ENCODE measurements at regions not wholly inside any gene's neighbourhood (a gene's known extent, or its start where the extent isn't known, plus 50 kb on each side); places are given as distances from the start of the nearest gene placed in this dataset.

DNA sequence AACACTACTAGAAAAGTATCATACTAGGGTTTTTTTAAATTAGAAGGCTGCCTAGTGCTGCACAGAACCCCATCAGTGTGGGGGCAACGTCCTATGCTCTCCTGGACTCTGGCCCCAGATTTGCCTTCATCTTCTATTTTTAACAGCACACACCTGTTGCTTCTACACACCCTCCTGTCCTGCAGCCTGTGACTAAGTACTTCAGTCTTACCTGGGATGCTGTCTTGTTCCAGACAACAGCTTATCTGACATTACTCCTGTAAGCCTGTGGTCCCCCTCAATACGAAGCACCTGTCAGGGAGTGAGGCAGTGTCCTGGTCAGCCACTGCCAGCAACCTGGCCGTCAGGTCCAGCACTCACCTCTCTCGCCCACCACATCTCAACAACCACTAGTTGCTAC, 247.6 kb upstream of the PSMD7 start:
- no peaks in the 10 kb centered on the region for H3K36me3 ChIP-seq (ENCODE audit: insufficient read depth)
- no peak overlapping the region for H3K4me2 ChIP-seq
- ATAC-seq: no peak
- H3K4me1 Mint-ChIP-seq: no peaks in the 10 kb centered on the region
- no peak overlapping the region for H3K4me3 Mint-ChIP-seq
- H3K4me1 ChIP-seq (ENCODE audit: insufficient read depth): no peaks in the 10 kb centered on the region
- no peaks in the 10 kb centered on the region for H3K9me3 Mint-ChIP-seq
- H3K36me3 Mint-ChIP-seq (ENCODE audit: low read depth): no peaks in the 10 kb centered on the region
- TF ChIP-seq EZH2 (IDR thresholded peaks at IDR 0.05; ENCODE audit: low read depth, unreplicated experiment) (no peak), JUNB (IDR thresholded peaks at IDR 0.05; ENCODE audit: unreplicated experiment) (no peak), POLR2AphosphoS5 (IDR thresholded peaks at IDR 0.05; ENCODE audit: low read depth) (no peak), EZH2phosphoT487 (IDR thresholded peaks at IDR 0.05; ENCODE audit: unreplicated experiment) (no peak), ZNF331 (CRISPR knock-in tag; IDR thresholded peaks at IDR 0.05; ENCODE audit: low read depth) (no peak)
- H4K20me1 ChIP-seq (replicated peaks; ENCODE audit: insufficient read depth): no peaks in the 10 kb centered on the region
- no peak overlapping the region for H3K27ac ChIP-seq (ENCODE audit: low read depth)
- H3K4me3 ChIP-seq: no peak overlapping the region
- H3F3A ChIP-seq (replicated peaks; ENCODE audit: low read depth): no peaks in the 10 kb centered on the region
- no peaks in the 10 kb centered on the region for H3K79me2 ChIP-seq (replicated peaks; ENCODE audit: insufficient read depth)
- no peaks in the 10 kb centered on the region for H3K27me3 Mint-ChIP-seq (ENCODE audit: insufficient read depth, low read depth, poor library complexity)
- no peaks in the 10 kb centered on the region for H3K27me3 ChIP-seq (ENCODE audit: insufficient read depth)
- H3K27ac Mint-ChIP-seq: no peak overlapping the region; the same call in 1 of the 2 replicates
- no peak for DNase-seq (ENCODE audit: low spot score)
- H2AFZ ChIP-seq: no peak overlapping the region
- H3K9me2 ChIP-seq (ENCODE audit: insufficient read depth): no peaks in the 10 kb centered on the region

DNA sequence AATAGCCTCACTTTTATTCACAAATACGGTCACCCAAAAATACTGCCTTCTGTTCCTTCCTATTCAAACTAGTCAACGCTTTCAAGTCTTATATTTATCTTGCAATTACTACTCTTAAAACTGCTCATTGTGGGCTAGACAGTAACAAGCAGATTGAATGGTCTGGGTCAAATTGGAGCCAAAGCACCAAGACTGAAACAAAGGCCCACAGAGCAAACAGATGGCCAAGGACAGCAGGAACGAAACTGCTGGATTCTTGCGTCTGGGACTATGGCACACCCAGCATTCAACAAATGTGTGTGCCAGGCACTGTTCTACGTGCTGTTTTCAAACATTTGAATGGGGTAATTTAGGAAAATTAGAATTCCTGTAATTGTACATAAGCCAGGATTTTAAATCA, 250.1 kb upstream of the PSMD7 start:
- Histone ChIP-seq H3K4me3 (no peak overlapping the region), H3K4me1 (ENCODE audit: insufficient read depth) (no peaks in the 10 kb centered on the region), H3K79me2 (replicated peaks; ENCODE audit: insufficient read depth) (no peaks in the 10 kb centered on the region), H3F3A (replicated peaks; ENCODE audit: low read depth) (no peaks in the 10 kb centered on the region), H3K9me2 (ENCODE audit: insufficient read depth) (no peaks in the 10 kb centered on the region), H3K27me3 (ENCODE audit: insufficient read depth) (no peaks in the 10 kb centered on the region), H3K27ac (ENCODE audit: low read depth) (no peak overlapping the region), H3K36me3 (ENCODE audit: insufficient read depth) (no peaks in the 10 kb centered on the region), H2AFZ (no peak overlapping the region), H3K4me2 (no peak overlapping the region), H4K20me1 (replicated peaks; ENCODE audit: insufficient read depth) (no peaks in the 10 kb centered on the region)
- H3K27ac Mint-ChIP-seq: peak overlapping the region; percentile 36; the same call in 1 of the 2 replicates
- H3K4me3 Mint-ChIP-seq: no peak overlapping the region
- H3K36me3 Mint-ChIP-seq (ENCODE audit: low read depth): no peaks in the 10 kb centered on the region
- H3K9me3 Mint-ChIP-seq: no peaks in the 10 kb centered on the region; the same call in 2 of the 3 replicates
- no peak for ATAC-seq
- H3K27me3 Mint-ChIP-seq (ENCODE audit: insufficient read depth, low read depth, poor library complexity): no peaks in the 10 kb centered on the region
- TF ChIP-seq EZH2phosphoT487 (IDR thresholded peaks at IDR 0.05; ENCODE audit: unreplicated experiment): no peak
- no peak for TF ChIP-seq STAT1 (IDR thresholded peaks at IDR 0.05; ENCODE audit: unreplicated experiment)
- no peak for TF ChIP-seq ZNF114 (CRISPR knock-in tag; IDR thresholded peaks at IDR 0.05)
- TF ChIP-seq, protein P1, sequence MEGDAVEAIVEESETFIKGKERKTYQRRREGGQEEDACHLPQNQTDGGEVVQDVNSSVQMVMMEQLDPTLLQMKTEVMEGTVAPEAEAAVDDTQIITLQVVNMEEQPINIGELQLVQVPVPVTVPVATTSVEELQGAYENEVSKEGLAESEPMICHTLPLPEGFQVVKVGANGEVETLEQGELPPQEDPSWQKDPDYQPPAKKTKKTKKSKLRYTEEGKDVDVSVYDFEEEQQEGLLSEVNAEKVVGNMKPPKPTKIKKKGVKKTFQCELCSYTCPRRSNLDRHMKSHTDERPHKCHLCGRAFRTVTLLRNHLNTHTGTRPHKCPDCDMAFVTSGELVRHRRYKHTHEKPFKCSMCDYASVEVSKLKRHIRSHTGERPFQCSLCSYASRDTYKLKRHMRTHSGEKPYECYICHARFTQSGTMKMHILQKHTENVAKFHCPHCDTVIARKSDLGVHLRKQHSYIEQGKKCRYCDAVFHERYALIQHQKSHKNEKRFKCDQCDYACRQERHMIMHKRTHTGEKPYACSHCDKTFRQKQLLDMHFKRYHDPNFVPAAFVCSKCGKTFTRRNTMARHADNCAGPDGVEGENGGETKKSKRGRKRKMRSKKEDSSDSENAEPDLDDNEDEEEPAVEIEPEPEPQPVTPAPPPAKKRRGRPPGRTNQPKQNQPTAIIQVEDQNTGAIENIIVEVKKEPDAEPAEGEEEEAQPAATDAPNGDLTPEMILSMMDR (conservative IDR thresholded peaks at IDR 0.05; ENCODE audit: low read depth in 2 of 2): no peak
- no peak for DNase-seq (ENCODE audit: low spot score)
- peaks cover 10% of the 10 kb centered on the region; the same call in 2 of the 3 replicates for H3K4me1 Mint-ChIP-seq

DNA sequence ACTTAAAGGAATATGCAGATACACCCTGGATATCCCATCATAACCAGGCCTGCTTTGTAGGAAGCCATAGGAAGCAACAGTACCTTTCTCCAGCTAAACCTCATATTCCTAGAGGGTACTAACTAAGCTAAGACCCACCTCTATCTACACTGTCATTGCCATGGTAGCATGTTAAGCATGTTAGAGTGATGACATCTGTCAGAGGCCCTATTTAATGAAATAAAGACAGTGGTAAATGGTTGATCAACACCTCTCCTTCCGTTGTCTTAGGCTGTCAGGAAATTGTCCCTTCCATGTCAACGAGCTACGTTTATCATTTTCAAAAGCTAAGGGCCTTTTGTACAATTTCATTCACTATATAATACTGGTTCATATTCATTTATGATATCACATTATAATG, 251.1 kb upstream of the PSMD7 start:
- ATAC-seq (no peak), DNase-seq (ENCODE audit: low spot score) (no peak)
- Mint-ChIP-seq H3K4me3 (no peak overlapping the region), H3K4me1 (peaks cover 10% of the 10 kb centered on the region; the same call in 2 of the 3 replicates), H3K27me3 (ENCODE audit: insufficient read depth, low read depth, poor library complexity) (no peaks in the 10 kb centered on the region), H3K36me3 (ENCODE audit: low read depth) (no peaks in the 10 kb centered on the region), H3K27ac (no peak overlapping the region), H3K9me3 (no peaks in the 10 kb centered on the region; the same call in 2 of the 3 replicates)
- Histone ChIP-seq H2AFZ (no peak overlapping the region), H3K4me2 (no peak overlapping the region), H3K4me1 (ENCODE audit: insufficient read depth) (no peaks in the 10 kb centered on the region), H3F3A (replicated peaks; ENCODE audit: low read depth) (no peaks in the 10 kb centered on the region), H4K20me1 (replicated peaks; ENCODE audit: insufficient read depth) (no peaks in the 10 kb centered on the region), H3K79me2 (replicated peaks; ENCODE audit: insufficient read depth) (no peaks in the 10 kb centered on the region), H3K36me3 (ENCODE audit: insufficient read depth) (no peaks in the 10 kb centered on the region), H3K4me3 (no peak overlapping the region), H3K9me2 (ENCODE audit: insufficient read depth) (no peaks in the 10 kb centered on the region), H3K27ac (ENCODE audit: low read depth) (no peak overlapping the region), H3K27me3 (ENCODE audit: insufficient read depth) (no peaks in the 10 kb centered on the region)
- TF ChIP-seq, protein P1 (conservative IDR thresholded peaks at IDR 0.05; ENCODE audit: low read depth in 2 of 2): no peak
- TF ChIP-seq JUNB (IDR thresholded peaks at IDR 0.05; ENCODE audit: unreplicated experiment): no peak
- TF ChIP-seq POLR2AphosphoS5 (IDR thresholded peaks at IDR 0.05; ENCODE audit: low read depth): no peak
- TF ChIP-seq CREB1 (CRISPR knock-in tag; IDR thresholded peaks at IDR 0.05; ENCODE audit: low read depth): no peak
- TF ChIP-seq ZNF331 (CRISPR knock-in tag; IDR thresholded peaks at IDR 0.05; ENCODE audit: low read depth): no peak
- no peak for TF ChIP-seq EZH2 (IDR thresholded peaks at IDR 0.05; ENCODE audit: low read depth, unreplicated experiment)
- TF ChIP-seq, protein P2, sequence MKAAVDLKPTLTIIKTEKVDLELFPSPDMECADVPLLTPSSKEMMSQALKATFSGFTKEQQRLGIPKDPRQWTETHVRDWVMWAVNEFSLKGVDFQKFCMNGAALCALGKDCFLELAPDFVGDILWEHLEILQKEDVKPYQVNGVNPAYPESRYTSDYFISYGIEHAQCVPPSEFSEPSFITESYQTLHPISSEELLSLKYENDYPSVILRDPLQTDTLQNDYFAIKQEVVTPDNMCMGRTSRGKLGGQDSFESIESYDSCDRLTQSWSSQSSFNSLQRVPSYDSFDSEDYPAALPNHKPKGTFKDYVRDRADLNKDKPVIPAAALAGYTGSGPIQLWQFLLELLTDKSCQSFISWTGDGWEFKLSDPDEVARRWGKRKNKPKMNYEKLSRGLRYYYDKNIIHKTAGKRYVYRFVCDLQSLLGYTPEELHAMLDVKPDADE (IDR thresholded peaks at IDR 0.05): no peak
- TF ChIP-seq, protein P3, sequence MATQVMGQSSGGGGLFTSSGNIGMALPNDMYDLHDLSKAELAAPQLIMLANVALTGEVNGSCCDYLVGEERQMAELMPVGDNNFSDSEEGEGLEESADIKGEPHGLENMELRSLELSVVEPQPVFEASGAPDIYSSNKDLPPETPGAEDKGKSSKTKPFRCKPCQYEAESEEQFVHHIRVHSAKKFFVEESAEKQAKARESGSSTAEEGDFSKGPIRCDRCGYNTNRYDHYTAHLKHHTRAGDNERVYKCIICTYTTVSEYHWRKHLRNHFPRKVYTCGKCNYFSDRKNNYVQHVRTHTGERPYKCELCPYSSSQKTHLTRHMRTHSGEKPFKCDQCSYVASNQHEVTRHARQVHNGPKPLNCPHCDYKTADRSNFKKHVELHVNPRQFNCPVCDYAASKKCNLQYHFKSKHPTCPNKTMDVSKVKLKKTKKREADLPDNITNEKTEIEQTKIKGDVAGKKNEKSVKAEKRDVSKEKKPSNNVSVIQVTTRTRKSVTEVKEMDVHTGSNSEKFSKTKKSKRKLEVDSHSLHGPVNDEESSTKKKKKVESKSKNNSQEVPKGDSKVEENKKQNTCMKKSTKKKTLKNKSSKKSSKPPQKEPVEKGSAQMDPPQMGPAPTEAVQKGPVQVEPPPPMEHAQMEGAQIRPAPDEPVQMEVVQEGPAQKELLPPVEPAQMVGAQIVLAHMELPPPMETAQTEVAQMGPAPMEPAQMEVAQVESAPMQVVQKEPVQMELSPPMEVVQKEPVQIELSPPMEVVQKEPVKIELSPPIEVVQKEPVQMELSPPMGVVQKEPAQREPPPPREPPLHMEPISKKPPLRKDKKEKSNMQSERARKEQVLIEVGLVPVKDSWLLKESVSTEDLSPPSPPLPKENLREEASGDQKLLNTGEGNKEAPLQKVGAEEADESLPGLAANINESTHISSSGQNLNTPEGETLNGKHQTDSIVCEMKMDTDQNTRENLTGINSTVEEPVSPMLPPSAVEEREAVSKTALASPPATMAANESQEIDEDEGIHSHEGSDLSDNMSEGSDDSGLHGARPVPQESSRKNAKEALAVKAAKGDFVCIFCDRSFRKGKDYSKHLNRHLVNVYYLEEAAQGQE (IDR thresholded peaks at IDR 0.05; ENCODE audit: unreplicated experiment): no peak
